ENCODE measurements at regions not wholly inside any gene's neighbourhood (a gene's known extent, or its start where the extent isn't known, plus 50 kb on each side); places are given as distances from the start of the nearest gene placed in this dataset.

- Mint-ChIP-seq H3K36me3 (ENCODE audit: low read depth) (no peaks in the 10 kb centered on the region), H3K4me3 (ENCODE audit: low read depth) (no peak overlapping the region), H3K4me1 (ENCODE audit: low read depth) (no peaks in the 10 kb centered on the region), H3K27me3 (ENCODE audit: low read depth) (no peaks in the 10 kb centered on the region), H3K9me3 (peaks cover 4% of the 10 kb centered on the region), H3K27ac (no peak overlapping the region)
- intact Hi-C loops (cut with micrococcal nuclease) = no loop called here
- DNase-seq (ENCODE audit: low spot score) = no peak
These were observed 641.8 kb downstream of the CDH26 start for GRCh38 chr20:60600036-60600435.

GRCh38 chr20:60624066-60624465 lies 628.0 kb upstream of the CDH4 start:
- H3K27ac Mint-ChIP-seq = no peak overlapping the region
- no peaks in the 10 kb centered on the region for H3K27me3 Mint-ChIP-seq (ENCODE audit: low read depth)
- no peaks in the 10 kb centered on the region for H3K9me3 Mint-ChIP-seq
- H3K4me3 Mint-ChIP-seq (ENCODE audit: low read depth) = no peak overlapping the region
- H3K4me1 Mint-ChIP-seq (ENCODE audit: low read depth) = no peaks in the 10 kb centered on the region
- no peak for DNase-seq (ENCODE audit: low spot score)
- H3K36me3 Mint-ChIP-seq (ENCODE audit: low read depth) = no peaks in the 10 kb centered on the region
- intact Hi-C loops (cut with micrococcal nuclease) = no loop called here

DNA sequence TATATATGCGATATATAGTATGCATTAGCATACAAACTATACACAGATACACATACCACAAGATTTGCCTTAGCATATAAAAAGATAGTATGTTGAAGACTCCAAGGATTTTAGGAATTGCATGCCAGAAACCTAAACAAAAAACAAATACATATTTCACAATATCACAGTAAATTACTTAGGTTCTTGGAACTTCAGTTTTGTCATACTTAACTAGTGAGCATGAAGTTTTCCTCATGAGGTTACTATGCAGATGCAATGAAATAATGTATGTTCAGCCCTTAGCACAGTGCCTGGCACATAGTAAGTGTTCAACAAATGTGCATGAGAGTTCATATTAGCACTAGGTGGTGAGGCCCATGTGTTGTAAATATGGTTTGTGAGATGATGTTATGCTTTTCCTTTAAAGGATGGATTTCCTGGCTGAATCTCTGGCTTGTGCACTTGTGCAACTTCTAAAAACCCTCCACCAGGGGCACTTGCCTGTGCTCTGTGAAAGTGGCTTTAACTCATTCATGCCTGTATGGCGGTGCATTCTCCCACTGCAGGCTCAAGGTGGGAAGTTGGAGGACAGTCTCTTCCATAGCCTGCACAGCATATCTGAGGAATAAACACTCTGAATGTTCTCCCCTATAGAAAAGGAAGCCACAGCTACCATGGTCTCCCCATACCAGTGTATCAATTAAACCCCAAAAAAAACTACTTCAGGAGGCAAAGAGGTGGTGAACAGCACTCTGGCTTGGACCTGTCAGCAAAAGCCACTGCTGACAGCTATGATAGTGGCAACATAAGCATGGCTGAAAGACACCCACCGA lies 624.1 kb upstream of the CDH4 start:
- DNase-seq (ENCODE audit: low spot score) = no peak
- no peak overlapping the region for H3K27ac Mint-ChIP-seq
- no peaks in the 10 kb centered on the region for H3K36me3 Mint-ChIP-seq (ENCODE audit: low read depth)
- intact Hi-C loops (cut with micrococcal nuclease) = no loop called here
- H3K4me1 Mint-ChIP-seq (ENCODE audit: low read depth) = no peaks in the 10 kb centered on the region
- H3K9me3 Mint-ChIP-seq = no peaks in the 10 kb centered on the region
- no peak overlapping the region for H3K4me3 Mint-ChIP-seq (ENCODE audit: low read depth)
- no peaks in the 10 kb centered on the region for H3K27me3 Mint-ChIP-seq (ENCODE audit: low read depth)

DNA sequence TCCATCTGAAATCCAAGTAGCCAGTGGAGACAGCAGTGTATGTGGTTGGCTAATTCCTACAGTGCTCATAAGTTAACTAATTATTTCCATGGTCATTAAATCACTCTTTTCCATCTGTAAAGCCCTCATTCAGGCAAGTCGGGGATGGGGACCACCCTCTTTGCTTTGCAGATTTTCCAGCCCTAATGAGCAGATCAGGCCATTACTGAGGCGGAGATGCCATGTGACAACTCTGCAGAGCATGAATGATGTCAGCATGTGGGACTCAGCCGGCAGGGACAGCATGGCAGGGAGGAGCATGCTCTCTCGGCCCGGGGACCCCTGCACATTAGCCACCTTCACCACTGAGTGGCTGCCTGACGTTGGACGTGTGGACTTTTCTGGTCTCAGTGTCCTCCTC lies 623.3 kb upstream of the CDH4 start:
- no peak for DNase-seq (ENCODE audit: low spot score)
- Mint-ChIP-seq H3K27me3 (ENCODE audit: low read depth) (no peaks in the 10 kb centered on the region), H3K4me1 (ENCODE audit: low read depth) (no peaks in the 10 kb centered on the region), H3K36me3 (ENCODE audit: low read depth) (no peaks in the 10 kb centered on the region), H3K27ac (no peak overlapping the region), H3K9me3 (no peaks in the 10 kb centered on the region), H3K4me3 (ENCODE audit: low read depth) (no peak overlapping the region)
- intact Hi-C loops (cut with micrococcal nuclease) = no loop called here

DNA sequence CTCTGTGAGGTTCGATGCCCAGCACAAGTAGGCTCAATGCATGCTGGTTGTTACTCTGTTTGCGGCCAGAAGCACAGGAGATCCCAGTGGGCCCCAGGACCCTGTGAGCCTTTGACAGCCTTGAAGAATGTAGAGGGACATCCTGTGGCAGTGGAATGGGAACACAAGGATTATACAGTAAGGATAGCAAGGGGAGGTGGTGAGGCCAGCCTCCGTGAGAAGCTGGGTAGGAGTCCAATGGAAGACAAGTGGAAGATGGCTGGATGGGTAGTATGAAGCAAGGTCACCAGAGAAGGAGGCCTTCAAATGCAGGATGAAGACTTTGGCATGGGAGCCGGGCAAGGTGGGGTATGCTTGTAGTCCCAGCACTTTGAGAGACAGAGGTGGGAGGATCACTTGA lies 622.9 kb upstream of the CDH4 start:
- no peak overlapping the region for H3K27ac Mint-ChIP-seq
- no peak overlapping the region for H3K4me3 Mint-ChIP-seq (ENCODE audit: low read depth)
- no peaks in the 10 kb centered on the region for H3K4me1 Mint-ChIP-seq (ENCODE audit: low read depth)
- no peak for DNase-seq (ENCODE audit: low spot score)
- intact Hi-C loops (cut with micrococcal nuclease) = no loop called here
- H3K27me3 Mint-ChIP-seq (ENCODE audit: low read depth) = no peaks in the 10 kb centered on the region
- H3K9me3 Mint-ChIP-seq = no peaks in the 10 kb centered on the region
- H3K36me3 Mint-ChIP-seq (ENCODE audit: low read depth) = no peaks in the 10 kb centered on the region

DNA sequence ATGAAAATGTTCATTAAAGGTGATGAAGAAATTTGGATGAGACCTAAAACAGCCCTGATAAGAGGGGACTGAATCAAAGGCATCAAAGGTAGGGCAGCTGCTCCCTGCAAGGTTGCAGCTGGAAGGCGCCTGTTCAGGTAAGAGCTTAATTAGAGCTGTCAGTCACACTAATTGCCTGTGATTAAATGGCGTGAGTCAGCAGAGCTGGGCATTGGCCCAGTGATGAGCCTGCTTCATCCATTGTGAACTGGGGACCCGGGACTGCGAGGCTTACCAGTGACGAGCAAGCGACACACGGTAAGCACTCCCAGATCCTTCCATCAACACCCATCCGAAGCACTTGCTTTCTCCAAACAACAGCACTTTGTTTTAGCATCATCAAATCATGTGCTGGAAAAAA lies 621.5 kb upstream of the CDH4 start:
- Mint-ChIP-seq H3K36me3 (ENCODE audit: low read depth) (no peaks in the 10 kb centered on the region), H3K4me3 (ENCODE audit: low read depth) (no peak overlapping the region), H3K9me3 (no peaks in the 10 kb centered on the region), H3K4me1 (ENCODE audit: low read depth) (no peaks in the 10 kb centered on the region), H3K27ac (no peak overlapping the region), H3K27me3 (ENCODE audit: low read depth) (no peaks in the 10 kb centered on the region)
- DNase-seq (ENCODE audit: low spot score) = no peak
- intact Hi-C loops (cut with micrococcal nuclease) = no loop called here

DNA sequence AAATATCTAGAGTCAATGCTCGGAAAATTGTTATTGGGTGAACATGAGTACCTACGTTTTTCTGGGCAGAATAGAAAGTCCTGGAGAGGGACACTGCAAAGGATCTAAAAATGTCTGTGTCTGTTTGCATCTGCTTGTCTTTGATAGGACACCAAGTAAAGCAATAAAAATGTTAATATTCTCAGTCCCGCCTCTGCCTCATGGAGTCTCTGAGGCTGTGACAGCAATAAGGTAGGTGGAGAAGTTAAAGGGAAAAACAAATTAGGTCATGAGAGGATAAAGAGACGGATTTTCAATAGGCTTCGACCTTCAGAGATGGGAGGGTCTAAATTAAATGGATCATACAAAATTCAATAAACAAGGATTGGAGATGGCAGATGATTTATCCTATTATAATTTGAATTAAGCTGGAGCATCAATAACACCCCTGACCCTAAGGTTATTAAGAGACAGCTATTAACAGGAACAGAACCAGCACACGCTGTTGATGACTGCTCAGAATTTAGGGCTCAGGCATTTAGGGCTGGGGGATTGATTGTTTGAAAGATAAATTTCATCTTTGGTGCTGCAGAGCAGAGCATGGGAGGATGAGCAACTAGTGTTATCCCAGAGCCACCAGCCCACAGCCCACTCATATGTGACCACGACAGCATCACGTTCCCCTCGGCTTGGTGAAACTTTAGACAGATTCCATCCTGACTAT lies 620.3 kb upstream of the CDH4 start:
- no peaks in the 10 kb centered on the region for H3K27me3 Mint-ChIP-seq (ENCODE audit: low read depth)
- H3K9me3 Mint-ChIP-seq = no peaks in the 10 kb centered on the region
- DNase-seq (ENCODE audit: low spot score) = no peak
- H3K27ac Mint-ChIP-seq = no peak overlapping the region
- no peaks in the 10 kb centered on the region for H3K36me3 Mint-ChIP-seq (ENCODE audit: low read depth)
- intact Hi-C loops (cut with micrococcal nuclease) = no loop called here
- no peaks in the 10 kb centered on the region for H3K4me1 Mint-ChIP-seq (ENCODE audit: low read depth)
- H3K4me3 Mint-ChIP-seq (ENCODE audit: low read depth) = no peak overlapping the region

- H3K27ac Mint-ChIP-seq = no peak overlapping the region
- H3K27me3 Mint-ChIP-seq (ENCODE audit: low read depth) = no peaks in the 10 kb centered on the region
- H3K9me3 Mint-ChIP-seq = no peaks in the 10 kb centered on the region
- H3K4me3 Mint-ChIP-seq (ENCODE audit: low read depth) = no peak overlapping the region
- H3K36me3 Mint-ChIP-seq (ENCODE audit: low read depth) = no peaks in the 10 kb centered on the region
- intact Hi-C loops (cut with micrococcal nuclease) = no loop called here
- no peak for DNase-seq (ENCODE audit: low spot score)
- no peaks in the 10 kb centered on the region for H3K4me1 Mint-ChIP-seq (ENCODE audit: low read depth)
These were observed 619.4 kb upstream of the CDH4 start for GRCh38 chr20:60632391-60633262.

- no peak overlapping the region for H3K27ac Mint-ChIP-seq
- intact Hi-C loops (cut with micrococcal nuclease) = no loop called here
- DNase-seq (ENCODE audit: low spot score) = no peak
- H3K4me1 Mint-ChIP-seq (ENCODE audit: low read depth) = no peaks in the 10 kb centered on the region
- no peaks in the 10 kb centered on the region for H3K27me3 Mint-ChIP-seq (ENCODE audit: low read depth)
- H3K9me3 Mint-ChIP-seq = no peaks in the 10 kb centered on the region
- H3K36me3 Mint-ChIP-seq (ENCODE audit: low read depth) = no peaks in the 10 kb centered on the region
- no peak overlapping the region for H3K4me3 Mint-ChIP-seq (ENCODE audit: low read depth)
These were observed 617.4 kb upstream of the CDH4 start for GRCh38 chr20:60634491-60635172.

- no peaks in the 10 kb centered on the region for H3K36me3 Mint-ChIP-seq (ENCODE audit: low read depth)
- intact Hi-C loops (cut with micrococcal nuclease) = no loop called here
These were observed 615.6 kb upstream of the CDH4 start for GRCh38 chr20:60636417-60636816.

DNA sequence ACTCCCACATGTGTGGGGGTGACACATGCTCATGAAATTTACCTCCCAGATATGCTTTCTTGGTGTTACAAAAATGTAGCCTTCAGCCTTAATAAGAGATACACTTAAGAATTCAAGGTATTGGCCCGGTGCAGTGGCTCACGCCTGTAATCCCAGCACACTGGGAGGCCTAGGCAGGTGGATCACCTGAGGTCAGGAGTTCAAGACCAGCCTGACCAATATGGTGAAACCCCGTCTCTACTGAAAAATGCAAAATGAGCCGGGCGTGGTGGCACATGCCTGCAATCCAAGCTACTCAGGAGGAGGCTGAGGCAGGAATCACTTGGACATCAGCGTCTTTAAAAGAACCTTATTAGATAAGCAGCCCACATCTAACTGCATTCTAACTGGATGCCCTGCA lies 614.3 kb upstream of the CDH4 start:
- Mint-ChIP-seq H3K27me3 (ENCODE audit: low read depth) (no peaks in the 10 kb centered on the region), H3K4me3 (ENCODE audit: low read depth) (no peak overlapping the region)
- intact Hi-C loops (cut with micrococcal nuclease) = no loop called here

More at GRCh38 chr20:60636417-60636816, 615.6 kb upstream of the CDH4 start:
- Mint-ChIP-seq H3K4me3 (ENCODE audit: low read depth) (no peak overlapping the region), H3K9me3 (no peaks in the 10 kb centered on the region), H3K27ac (no peak overlapping the region), H3K4me1 (ENCODE audit: low read depth) (no peaks in the 10 kb centered on the region), H3K27me3 (ENCODE audit: low read depth) (no peaks in the 10 kb centered on the region)
- DNase-seq (ENCODE audit: low spot score) = no peak

GRCh38 chr20:60638430-60639098 lies 613.5 kb upstream of the CDH4 start:
- H3K27me3 Mint-ChIP-seq (ENCODE audit: low read depth) = no peaks in the 10 kb centered on the region
- no peak for DNase-seq (ENCODE audit: low spot score)
- no peaks in the 10 kb centered on the region for H3K4me1 Mint-ChIP-seq (ENCODE audit: low read depth)
- intact Hi-C loops (cut with micrococcal nuclease) = no loop called here
- H3K4me3 Mint-ChIP-seq (ENCODE audit: low read depth) = no peak overlapping the region
- no peak overlapping the region for H3K27ac Mint-ChIP-seq
- no peaks in the 10 kb centered on the region for H3K36me3 Mint-ChIP-seq (ENCODE audit: low read depth)
- H3K9me3 Mint-ChIP-seq = no peaks in the 10 kb centered on the region

More for the DNA sequence above, 614.3 kb upstream of the CDH4 start:
- H3K9me3 Mint-ChIP-seq = no peaks in the 10 kb centered on the region
- H3K36me3 Mint-ChIP-seq (ENCODE audit: low read depth) = no peaks in the 10 kb centered on the region
- no peak for DNase-seq (ENCODE audit: low spot score)
- H3K4me1 Mint-ChIP-seq (ENCODE audit: low read depth) = no peaks in the 10 kb centered on the region
- no peak overlapping the region for H3K27ac Mint-ChIP-seq
